Hematopoietic multipotent progenitor cell (in vitro differentiated cells): ENCODE measurements at regions not wholly inside any gene's neighbourhood (a gene's known extent, or its start where the extent isn't known, plus 50 kb on each side); places are given as distances from the start of the nearest gene placed in this dataset.
A peak's percentile ranks its signal among the peaks of the same experiment; 100 is the strongest.

Experiments
- DNase-seq, 3 donors: peaks; one replicate each; pipeline ENCODE4 v3.0.0-alpha.2; 2011 to 2015; ENCODE audit warnings: low read depth in 2 of 3, low spot score in 2 of 3

DNA sequence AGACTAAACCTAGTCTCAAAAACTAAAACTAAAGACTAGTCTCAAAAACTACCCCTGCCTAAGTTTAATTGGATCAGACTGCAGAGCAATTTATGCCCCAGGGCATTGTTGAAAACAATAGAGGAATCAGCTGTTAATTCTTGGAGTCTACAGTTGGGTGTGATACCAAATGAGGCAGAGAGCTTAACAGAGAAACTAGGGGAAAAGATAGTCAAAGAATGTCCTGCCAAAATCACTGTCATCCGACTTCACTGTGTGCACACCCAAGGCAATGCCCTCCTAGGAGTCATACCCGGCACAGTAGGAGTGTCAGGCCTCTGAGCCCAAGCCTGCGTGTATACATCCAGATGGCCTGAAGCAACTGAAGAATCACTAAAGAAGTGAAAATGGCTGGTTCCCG, 90.5 kb upstream of the TOMM7 start:
- no peak for DNase-seq

DNA sequence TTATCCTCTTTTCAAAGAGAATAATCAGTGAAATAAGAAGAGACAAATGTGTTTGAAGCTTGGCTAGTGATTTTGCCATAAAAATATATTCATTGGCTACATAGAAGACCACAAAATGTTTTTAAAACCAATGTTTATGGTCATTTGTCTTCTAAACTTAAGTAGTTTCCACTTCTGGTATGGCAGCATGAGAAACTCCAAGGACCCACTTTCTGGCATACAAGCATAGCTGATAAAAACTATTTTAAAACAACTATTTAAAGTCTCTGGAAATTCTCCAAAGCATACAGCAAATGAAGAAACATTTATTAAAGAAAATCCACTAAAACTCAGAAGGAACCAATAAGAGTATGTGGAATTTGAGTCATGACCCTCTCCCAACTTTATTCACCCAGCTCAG, 89.2 kb upstream of the TOMM7 start:
- DNase-seq = no peak

DNA sequence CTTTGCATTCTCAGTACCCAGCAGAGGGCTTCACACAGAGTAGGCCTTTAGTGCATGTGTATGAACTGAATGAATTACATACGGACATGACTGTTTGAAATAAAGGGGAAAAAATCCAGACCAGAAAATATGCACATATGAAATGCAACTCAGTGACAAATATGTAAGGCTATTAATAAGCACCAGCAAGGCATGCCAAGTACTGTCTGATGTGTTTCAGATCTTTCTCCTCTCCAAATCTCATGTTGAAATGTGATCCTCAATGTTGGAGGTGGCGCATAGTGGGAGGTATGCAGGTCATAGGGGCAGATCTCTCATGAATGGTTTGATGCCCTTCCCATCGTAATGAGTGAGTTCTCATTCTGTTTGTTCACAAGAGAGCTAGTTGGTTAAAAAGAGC, 87.3 kb upstream of the TOMM7 start:
- no peak for DNase-seq

DNA sequence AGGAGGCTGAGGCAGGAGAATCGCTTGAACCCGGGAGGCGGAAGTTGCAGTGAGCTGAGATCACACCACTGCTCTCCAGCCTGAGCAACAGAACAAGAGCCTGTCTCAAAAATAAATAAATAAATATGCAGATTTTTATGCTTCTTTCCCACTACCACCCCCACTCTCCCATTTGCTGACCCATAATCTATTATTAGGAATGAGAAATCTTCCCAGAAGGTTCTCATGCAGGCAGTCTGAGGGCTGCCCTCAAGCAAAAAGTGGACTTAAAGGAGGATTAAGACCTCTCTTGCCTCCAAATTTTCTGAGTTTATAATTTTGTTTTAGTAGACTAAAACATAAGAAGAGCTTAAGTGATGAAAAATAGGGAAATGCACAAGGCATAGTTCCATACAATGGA, 85.2 kb upstream of the TOMM7 start:
- DNase-seq = no peak

DNA sequence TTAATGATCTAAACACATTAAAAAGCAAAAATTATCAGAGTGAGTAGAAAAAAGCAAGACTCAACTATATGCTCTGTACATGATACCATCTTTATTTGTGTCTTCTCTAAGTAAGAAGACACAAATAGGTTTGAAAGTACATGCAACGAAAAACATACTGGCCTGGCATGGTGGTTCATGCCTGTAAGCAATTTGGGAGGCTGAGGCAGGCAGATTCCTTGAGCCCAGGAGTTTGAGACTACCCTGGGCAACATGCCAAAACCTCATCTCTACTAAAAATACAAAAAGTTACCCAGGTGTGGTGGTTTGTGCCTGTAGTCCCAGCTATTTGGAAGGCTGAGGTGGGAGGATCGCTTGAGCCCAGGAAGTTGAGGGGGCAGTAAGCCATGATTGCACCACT, 78.1 kb upstream of the TOMM7 start:
- DNase-seq = no peak

DNA sequence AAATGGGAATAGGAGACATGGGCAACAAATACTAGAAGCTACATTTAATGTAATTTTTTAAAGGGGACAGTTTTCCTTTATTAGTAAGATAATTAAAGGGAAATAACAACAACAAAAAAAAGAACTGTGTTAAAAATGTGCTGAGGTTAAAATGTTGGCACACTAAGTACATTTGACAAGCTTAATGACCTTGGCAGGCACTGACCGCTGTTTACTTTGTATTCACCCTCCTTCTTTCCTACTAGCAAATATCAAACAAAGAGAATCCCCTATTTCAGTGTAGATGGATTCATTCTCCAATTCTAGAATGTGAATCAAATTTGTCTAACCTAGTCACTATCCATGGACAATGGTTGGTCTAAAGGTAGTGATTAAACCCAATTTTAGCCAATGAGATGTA, 77.5 kb upstream of the TOMM7 start:
- DNase-seq = no peak

DNA sequence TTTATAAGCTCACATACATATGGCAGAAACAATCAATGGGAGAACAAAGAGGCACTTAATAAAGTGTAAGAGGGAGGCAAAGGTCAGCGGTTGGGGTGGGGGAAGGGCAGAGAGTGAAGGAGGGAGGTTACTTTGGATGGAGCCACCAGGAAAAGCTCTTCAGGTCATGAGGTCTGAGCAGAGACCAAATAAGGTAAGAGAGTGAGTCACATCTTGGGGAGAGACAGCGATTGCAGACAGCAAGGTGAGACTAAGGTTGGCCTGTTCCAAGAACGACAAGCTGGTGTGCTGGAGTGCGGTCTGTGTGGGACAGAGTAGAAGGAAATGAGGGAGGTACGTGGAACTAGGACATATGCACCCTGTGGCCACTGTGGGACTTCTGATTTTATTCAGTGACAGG, 74.3 kb upstream of the TOMM7 start:
- no peak for DNase-seq

DNA sequence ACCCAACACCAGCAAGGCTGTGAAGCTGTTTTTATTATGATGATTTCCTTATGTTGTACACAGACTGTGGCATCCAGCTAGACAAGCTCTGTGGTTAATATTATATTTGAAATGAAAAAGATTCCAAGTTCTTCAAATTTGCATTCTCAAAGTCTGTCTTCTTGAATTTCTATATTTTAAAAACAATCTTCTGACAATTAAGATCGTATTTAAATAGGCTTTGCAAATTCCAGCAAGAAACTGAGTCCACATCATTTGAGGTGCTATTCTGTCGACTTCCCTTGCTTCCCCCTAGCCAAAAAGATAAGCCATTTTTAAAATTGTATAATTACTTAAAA, 73.1 kb upstream of the TOMM7 start:
- DNase-seq = no peak

DNA sequence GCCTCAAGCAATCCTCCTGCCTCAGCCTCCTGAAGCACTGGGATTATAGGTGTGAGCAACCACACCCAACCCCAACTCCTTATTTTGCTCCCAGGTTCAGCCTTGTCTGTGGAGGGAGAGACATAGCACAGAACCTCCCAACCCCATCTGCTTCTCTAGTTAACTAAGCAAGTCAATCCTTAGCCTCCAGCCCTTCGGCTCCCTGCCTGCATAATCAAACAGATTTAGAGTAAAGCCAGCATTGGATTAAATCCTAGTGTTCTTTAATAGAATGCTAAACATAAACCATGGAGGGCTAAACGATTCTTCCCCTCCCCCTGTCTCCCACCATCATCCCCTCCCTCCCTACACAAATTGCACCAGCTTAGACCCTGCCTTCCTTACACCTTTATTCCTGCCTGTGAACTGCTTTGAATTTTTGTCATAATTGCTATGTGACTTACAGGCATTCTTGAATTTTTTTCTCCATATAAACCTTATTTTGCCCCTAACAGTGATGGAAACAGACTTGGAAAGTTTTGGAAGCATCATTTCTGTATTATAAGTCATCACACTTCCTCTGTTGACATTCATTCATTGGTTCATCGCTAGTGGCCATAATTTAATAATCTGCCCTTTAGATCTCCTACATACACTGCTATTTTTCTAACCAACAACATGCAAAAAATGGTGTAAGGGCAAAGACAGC, 72.6 kb upstream of the TOMM7 start:
- no peak for DNase-seq

DNA sequence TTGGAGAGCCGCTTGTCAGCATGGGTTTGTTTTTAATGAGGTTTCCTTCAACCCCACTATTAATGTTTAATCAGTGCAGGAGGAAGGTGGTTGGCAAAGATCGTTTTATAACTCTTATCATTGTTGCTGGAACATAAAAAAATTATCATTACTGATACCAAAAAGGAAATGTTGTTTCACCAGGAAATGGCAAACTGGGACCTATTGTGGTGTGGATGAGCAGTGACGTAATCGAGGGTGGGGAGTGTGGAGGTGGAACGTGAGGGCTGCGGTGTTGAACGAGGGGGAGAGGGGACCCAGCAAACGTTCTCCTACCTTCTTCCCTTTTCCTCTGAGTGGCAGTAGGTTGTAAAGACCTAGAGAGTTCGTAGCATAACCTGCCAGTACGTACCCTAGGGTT, 71.9 kb upstream of the TOMM7 start:
- no peak for DNase-seq

DNA sequence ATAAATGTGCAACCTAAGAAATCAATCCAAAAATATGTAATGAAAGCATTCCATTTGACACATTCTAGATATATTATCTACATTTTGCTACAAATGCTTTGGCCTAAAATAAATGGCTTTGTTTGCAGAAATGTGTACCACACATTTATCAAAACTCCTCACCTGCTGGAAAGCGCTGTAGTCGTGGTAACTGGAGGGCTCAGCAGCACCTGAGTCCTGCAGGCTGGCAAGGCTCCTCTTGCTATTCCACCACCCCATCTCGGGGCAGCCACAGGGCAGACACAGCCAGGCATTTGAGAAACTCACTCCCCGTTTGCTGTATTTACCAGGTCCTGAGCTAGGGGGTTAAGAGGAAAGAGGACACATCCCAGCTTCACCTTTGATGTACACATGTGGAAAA, 68.1 kb upstream of the TOMM7 start:
- DNase-seq = no peak

DNA sequence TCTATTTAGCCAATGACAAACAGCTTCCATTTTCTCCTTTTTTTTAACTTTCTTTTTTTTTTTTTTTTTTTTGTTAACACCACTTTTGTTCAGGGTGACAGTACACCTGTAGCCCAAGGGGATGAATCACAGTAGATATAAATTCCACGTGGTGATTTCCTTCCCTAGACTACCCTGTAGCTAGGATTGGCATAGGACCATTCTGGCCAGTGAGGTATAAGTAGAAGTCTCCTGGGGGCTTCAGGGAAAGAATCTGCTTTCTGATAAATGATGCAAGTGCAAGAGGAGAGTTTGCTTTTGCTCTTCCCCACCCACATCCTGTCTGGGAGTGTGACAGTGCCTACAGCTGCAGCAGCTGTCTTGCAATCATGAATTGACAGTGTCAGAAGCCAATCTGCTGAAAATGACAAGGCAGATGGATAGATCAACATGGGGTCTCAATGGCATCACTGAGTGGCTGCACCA, 63.2 kb upstream of the TOMM7 start:
- DNase-seq = peak in 2 of 3 donors; percentile 7 to 31

DNA sequence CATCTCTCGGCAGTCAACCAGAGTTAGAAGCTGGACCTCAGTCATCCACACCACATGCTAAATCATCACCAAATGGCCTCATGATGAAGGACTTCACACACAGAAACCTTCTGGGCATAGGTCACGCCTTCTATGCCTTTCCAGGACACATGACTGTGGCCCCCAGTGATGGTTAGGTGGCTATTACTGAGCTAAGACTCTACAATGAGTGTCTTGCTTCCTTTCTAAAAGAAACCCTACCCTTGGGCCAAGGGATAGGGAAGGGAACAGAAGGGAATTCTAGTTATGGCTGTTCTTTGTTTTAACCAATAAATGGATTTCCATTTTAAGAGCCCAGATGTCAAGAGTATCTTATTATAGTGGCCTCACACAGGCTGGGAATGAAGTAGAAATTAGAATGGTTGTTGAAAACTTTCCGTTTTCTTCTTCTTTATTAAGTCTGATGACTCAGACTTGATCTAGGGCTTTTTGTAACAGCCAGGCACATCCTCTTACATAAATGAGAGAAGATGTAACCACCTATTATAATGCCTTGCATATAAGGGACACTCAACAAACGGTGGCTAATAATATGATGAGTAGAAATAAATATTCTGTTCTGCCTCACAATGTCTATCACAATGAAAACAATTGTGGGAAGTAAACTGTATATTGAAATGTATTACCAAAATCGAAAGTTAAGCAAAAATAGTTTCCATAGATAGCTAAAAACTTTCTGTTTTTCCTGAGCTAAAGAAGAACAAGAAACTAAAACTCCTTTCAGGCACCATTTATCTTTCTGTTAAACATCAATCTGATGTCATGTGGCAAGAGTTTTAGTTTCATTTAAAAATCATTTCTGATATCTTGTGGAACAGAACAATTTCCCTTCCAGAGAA, 62.5 kb upstream of the TOMM7 start:
- DNase-seq = no peak

DNA sequence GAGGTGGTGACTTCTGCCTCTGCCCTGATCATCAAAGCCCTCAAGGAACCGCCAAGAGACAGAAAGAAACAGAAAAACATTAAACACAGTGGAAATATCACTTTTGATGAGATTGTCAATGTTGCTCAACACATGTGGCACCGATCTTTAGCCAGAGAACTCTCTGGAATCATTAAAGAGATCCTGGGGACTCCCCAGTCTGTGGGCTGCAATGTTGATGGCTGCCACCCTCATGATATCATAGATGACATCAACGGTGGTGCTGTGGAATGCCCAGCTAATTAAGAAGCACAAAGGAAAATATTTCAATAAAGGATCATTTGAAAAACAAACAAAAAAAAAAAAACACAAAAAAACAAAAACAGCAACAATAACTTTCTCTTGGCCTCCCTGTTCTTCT, 59.5 kb upstream of the TOMM7 start:
- DNase-seq = no peak

DNA sequence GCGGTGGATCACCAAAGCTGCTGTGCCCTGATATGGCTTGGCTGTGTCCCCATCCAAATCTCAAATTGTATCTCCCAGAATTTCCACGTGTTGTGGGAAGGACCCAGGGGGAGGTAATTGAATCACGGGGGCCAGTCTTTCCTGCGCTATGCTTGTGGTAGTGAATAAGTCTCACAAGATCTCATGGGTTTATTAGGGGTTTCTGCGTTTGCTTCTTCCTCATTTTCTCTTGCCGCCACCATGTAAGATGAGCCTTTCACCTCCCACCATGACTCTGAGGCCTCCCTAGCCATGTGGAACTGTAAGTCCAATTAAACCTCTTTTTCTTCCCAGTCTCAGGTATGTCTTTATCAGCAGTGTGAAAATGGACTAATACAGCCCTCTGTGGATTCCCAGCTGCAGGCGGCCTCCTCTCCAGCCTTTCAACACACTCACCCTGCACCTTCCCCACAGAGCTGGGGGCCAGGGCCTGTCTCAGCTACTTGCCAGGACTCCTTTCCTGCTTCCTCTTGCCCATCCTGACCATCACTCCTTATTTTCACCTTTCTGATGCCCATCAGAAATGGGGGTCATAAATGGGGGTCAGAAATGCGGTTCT, 57.2 kb upstream of the TOMM7 start:
- no peak for DNase-seq

DNA sequence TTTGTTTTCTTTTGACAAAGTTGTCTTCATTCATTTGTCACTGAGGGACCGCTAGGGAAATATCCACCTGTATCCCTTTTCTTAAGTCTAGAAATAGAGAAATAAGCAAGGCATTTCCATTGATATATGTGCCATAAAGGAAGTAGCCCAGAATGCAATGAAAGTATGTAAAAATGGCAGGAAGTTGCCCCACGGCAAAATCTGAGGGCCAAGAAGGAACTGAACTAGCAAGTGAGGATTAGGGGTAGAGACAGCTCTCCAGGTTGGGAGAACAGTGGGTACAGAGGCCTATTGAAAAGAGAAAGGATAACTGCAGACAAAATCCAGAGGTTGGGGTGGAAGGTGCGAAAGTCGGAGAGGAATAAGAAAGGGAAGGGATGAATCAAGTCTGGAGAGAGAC, 56.6 kb upstream of the TOMM7 start:
- no peak for DNase-seq

DNA sequence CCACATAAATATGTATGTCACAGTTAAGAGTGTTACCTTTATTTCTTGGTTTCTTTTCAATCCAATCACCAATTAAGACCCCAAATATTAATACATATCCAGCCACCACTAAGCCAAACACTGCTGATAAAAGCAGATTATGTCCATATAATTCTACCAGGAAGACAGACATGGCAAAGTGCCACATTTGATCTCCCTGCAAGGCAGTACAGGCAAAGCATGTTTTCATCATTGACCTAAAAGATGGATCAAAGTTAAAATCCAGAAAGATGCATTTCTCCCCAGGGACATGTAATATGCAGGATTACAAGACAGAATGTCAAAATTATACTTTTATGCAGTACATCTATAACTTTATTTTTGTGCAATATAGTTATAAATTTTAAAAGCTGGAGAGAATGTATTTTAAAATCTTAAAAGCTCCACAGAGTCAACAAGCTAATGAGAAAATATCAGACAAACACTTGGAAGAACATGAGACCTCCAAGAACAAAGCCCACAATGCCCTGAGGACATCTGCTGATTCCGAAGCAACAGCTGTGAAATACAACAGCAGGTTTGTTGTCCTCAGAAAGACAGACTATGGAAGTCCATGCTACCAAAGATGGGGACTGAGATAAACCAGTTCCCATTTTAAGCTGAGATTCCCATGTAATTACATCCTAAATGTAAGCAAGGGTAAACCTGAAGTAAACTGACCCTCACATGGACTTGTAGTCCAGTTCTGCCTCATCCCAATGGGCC, 54.5 kb upstream of the TOMM7 start:
- DNase-seq = no peak

DNA sequence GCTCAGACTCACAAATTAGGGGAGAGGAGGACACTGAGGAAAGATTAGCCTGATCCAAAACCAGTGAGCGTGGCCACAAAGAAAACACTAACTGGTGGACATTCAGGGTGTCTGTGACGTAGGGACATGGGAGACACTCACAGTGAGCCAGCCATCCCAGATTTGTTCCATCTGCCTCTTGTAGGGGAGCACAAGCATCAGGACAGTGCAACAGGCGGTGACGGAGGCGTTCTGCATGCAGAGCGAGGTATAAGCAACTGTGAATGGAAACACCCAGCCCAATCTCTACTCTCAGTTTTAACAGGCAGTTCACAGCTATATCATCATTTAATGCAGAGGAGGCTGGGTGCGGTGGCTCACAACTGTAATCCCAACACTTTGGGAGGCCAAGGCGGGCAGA, 52.8 kb upstream of the TOMM7 start:
- no peak for DNase-seq

DNA sequence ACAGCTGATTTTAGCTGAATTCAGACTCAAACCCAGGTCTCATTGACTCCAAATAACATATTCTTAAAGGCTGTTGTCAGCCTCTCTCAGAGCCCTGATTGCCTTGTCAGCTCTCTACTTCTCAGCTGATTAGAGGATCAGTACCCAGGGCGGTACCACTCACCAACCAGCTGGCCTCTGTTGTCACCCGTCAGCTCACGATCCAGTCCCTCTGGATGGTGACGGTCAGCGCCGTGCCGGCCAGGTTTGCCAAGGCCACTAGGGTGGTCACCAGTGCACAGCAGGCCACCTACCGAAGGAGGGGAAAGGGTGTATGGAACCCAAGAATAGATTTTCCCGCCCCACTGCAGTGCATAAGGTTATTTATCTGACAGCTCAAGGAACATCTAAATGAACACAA, 52.3 kb upstream of the TOMM7 start:
- DNase-seq = no peak
